NCI-H146 (cell line): ENCODE measurements at regions not wholly inside any gene's neighbourhood (a gene's known extent, or its start where the extent isn't known, plus 50 kb on each side); places are given as distances from the start of the nearest gene placed in this dataset.
"Not testable (repeated sequence)": the region's sequence is repeated elsewhere in the genome, so short reads cannot be mapped to it uniquely, and the experiment has no call there.

ENCODE experiments used
- DNase-seq: peaks from one replicate; lab custom pipeline; 2025; lab: John Stamatoyannopoulos, UW

DNA sequence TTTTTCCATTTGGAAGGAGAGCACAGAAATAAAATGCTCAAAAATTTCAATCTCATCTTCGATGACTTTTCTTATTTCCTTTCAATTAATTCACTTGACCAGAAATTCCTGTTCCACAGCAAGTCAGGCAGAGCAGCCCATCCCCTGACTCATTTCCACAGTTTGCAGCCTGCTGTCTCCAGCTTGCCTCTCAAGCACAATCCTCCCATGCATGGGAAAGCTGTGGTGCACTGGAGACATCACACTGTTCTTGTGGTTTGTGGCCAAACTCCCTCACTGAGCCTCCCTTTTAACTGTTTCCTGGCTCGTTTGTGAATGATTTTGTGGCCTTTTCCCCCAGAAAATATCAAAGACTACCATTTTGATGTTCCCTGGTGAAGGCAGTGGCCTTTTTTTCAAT lies 114.0 kb upstream of the ENPEP start:
- DNase-seq = no peak

DNA sequence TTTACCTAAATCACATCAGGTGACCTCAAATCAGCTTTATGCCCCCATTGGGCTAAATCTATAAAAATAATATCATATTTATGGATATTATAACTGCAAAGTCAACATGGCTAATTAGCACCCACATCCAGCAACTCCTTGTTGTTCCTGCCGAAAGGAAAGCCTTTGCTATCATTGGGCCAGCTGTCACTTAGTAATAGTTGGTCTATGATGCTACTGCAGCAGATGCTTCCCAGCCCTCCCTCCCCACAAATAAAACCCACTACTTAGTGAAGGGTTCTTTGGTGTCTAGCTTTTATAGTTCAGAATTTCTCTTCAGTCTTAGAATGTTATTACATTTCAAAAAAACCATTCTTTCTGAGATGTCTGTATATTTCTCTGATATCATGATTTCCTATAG lies 116.9 kb upstream of the ENPEP start:
- no peak for DNase-seq

- DNase-seq = no peak
Measured at GRCh38 chr4:110357521-110357920, 118.4 kb upstream of the ENPEP start.

DNA sequence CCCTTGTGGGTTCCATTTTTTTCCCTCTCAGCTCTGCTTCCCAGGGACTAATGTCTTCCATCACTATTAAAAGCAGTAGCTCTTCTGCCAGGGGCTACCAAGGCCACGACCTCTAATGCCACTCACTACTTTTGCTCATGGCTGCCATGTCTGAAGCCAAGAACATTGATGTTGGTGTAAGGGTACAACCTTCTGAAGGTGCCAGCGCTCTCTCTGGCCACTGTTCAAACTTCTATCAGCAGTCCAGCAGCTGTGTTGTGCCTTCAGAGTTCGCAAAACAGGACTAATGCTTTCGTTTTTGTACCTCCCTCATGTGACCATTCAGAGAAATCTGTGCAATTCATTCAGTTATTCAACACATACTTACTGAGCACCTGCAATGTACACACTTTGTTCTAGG lies 121.5 kb upstream of the ENPEP start:
- DNase-seq = no peak

GRCh38 chr4:110352670-110353442 lies 123.1 kb upstream of the ENPEP start:
- no peak for DNase-seq

GRCh38 chr4:110348711-110349383 lies 127.1 kb upstream of the ENPEP start:
- no peak for DNase-seq

- no peak for DNase-seq
Measured at GRCh38 chr4:110347805-110348204, 128.2 kb upstream of the ENPEP start.

DNA sequence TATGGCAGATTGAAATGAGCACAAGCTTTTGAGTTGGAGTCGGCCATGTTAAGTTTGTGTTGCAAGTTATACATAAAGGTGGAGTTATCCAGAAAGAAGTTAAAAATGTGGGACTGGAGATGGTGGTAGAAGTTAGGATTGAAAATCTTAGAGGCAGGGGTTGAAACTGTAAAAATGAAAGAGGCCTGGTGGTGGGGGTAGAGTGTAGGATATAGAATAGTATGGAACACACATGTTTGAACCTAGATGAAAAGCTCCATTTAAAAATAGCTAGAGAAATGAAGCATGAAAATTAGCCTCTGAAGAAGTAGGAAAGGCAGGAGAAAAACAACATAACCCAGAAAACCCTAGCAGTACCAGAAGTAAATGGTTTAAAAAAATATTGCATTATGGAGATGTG lies 131.8 kb upstream of the ENPEP start:
- DNase-seq = no peak

DNA sequence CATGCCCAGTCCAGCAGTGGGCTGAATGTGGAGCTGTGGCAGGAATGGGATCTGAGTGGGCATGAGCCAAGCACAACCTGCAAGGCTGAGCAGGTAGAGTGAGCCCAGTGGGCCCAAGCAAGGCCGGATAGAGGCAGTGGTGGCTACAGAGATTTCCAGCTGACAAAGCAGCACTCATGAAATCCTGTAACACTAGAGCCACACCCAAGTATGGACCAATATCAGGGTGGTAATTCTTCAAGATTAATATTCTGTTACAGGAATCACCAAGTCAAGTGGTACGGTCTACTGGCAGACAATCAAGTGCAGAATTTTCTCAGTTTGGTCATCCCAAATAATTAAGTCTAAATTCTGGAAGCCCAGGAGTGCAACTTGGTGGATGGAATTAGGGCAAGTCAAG lies 132.4 kb upstream of the ENPEP start:
- no peak for DNase-seq

GRCh38 chr4:110341118-110341517 lies 134.8 kb upstream of the ENPEP start:
- not testable (repeated sequence) for DNase-seq

DNA sequence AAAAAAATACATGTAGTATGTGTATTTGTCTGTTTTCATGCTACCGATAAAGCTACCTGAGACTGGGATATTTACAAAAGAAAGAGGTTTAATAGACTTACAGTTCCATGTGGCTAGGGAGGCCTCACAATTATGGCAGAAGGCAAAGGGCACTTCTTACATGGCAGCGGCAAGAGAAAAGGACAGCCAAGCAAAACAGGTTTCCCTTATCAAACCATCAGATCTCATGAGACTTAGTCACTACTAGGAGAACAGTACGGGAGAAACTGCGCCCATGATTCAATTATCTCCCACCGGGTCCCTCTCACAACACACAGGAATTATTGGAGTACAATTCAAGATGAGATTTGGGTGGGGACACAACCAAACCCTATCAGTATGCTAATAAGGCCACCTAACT lies 137.0 kb upstream of the ELOVL6 start:
- no peak for DNase-seq

DNA sequence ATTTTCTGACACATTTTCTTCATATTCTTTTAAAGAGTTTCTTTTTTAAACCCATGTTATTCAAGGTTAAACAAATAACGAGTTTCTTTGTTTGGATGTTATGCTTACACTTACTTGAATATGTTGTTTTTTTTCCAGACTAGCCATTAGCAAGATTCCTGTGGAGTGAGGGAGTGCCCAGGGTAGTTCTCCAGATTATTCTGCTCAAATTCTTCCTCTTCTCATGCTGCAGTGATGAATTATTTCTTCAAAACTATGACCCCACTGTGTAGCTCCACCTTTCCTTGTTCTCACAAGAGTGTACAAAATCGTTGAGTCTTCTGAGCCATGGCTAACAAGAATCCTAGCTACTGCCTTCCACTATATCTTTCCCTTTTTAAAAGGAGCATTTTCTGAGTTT lies 134.1 kb upstream of the ELOVL6 start:
- no peak for DNase-seq

GRCh38 chr4:110326426-110326825 lies 128.0 kb upstream of the ELOVL6 start:
- DNase-seq = not testable (repeated sequence)

DNA sequence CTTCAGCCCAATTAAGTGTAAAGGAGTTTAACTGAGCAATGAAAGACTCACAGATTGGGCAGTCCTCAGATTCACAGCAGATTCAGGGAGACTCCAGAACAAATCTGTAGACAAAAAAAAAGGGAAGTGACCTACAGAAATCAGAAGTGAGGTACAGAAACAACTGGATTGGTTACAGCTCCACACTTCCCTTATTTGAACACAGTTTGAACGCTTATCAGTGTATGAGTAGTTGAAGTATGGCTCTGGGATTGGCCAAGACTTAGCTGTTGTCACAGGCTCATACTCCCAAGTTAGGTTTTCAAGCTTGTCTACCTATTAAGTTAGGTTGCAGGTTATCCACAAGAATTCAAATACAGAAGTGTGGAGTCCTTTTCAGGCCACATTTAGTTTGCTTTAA lies 112.4 kb upstream of the ELOVL6 start:
- no peak for DNase-seq

DNA sequence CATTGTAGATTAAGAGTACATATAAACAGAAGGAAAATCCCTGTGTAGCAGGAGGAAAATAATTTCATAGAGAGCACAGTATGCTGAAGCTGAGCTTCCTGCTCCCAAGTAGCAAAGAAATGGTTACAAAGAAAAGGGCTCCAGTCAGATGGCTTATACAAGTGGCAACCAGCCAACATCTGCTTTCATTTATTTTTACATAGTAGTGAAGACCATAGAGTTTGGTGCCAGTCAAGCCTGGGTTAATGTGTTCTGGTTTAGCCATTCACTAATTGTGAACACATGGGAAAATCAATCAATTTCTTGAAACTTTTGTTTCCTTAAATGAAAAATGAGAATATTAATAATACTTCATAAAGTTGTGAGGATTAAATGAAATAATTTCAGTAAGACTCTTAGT lies 111.3 kb upstream of the ELOVL6 start:
- no peak for DNase-seq

DNA sequence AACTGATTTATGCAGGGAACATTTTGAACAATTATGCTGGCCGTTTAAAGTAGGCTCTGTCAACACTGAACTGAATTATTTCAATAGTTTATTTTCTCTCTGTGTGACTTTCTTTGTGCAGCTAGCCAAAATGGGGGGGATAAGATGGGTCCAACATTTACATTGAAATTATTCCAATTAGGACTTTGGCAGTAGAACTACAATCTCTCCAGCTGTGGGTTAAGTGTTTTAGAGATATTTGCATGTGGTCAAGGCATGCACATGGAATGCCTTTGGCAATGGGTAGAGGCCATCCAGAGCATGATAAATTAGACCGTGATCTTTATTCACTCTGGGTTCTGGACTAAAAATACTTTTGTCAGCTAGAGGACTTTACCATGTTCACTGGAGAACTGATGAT lies 107.9 kb upstream of the ELOVL6 start:
- peak; percentile 1 for DNase-seq

DNA sequence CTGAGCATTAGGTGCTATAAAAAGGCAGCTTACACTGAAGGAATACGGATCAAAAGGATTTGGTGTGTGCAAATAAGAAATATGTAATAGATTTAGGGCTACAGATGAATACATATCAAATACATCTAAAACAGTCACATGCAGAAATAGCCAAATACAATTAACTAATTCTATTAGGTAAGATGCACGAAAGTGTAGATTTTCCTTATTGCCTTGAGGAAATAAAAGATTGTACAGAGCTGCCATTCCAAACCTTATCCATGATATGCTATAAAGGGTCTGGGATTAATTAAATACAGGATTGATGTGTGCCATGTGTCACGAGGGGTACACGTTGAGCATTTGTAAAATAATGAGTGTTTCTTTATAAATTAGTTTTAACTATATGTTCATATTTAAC lies 107.0 kb upstream of the ELOVL6 start:
- no peak for DNase-seq

DNA sequence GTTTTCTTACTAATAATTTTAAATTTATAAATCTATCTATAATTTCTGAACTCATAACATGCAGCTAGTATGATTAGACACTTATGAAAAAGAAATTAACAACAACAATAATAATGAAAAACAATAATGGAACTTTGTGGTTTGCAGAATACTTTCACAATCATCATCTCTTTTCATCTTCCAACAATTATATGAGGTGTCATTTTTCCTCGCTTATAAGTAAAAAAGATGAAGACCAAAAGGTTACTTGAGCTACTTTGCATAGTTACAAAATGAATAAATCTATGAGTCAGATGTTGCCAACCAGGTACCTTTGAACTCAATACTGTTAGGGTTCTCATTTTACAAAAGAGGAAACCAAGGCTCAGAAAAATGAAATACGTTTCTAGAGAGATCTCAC lies 98.5 kb upstream of the ELOVL6 start:
- no peak for DNase-seq

- no peak for DNase-seq
Measured at GRCh38 chr4:110294165-110294564, 95.8 kb upstream of the ELOVL6 start.

GRCh38 chr4:110292994-110293744 lies 94.8 kb upstream of the ELOVL6 start:
- no peak for DNase-seq

DNA sequence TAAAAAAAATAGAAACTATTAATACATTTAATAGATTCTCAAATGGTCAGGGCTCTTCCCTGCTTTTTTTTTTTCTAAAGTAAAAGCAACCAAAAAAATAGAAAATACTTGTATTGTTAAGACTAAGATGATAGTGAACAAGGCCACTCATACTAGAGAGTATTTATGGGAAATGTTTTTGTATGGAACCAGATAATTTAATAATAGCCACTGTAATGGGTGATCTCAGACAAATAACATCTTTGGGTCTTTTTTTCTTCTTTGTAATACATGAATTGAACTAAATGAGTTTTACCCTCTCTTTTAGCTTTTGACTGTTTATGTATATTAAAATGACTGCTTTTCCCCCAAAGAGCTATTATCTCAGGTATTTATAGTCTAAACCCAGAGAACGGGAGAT lies 92.1 kb upstream of the ELOVL6 start:
- DNase-seq = no peak

- DNase-seq = no peak
Measured at GRCh38 chr4:110289601-110290100, 91.2 kb upstream of the ELOVL6 start.

DNA sequence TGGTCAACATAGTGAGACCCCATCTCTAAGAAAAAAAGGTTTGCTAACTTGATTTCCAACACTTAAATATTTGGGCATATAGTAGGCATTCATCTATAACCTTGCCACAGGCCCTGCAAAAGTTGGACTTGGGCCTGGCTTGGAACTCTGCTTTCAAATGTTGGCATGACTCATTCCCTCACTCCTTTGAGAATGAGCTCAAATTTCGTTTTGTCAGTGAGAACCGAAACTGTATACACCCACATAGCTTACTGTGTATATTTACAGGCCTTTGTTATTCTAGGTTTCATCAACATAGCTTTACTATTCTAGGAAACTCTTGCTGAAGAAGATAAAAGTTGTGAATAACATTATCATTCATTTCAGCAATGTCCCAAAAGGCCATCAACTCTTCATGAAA lies 88.7 kb upstream of the ELOVL6 start:
- DNase-seq = no peak
